ENCODE measurements at regions not wholly inside any gene's neighbourhood (a gene's known extent, or its start where the extent isn't known, plus 50 kb on each side); places are given as distances from the start of the nearest gene placed in this dataset.

DNA sequence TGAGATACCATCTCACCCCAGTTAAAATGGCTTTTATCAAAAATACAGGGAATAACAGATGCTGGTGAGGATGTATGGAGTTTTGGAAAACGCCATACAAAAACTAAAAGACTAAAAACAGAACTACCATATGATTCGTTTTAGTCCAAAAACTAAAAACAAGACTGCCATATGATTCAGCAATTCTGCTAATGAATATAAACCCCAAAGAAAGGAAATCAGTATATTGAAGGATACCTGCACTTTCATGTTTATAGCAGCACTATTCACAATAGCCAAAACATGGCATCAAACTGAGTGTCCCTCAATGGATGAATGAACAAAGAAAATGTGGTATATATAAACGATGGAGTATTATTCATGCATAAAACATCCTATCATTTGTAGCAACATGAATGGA, 224.4 kb upstream of the MC4R start:
- TF ChIP-seq, protein P1, sequence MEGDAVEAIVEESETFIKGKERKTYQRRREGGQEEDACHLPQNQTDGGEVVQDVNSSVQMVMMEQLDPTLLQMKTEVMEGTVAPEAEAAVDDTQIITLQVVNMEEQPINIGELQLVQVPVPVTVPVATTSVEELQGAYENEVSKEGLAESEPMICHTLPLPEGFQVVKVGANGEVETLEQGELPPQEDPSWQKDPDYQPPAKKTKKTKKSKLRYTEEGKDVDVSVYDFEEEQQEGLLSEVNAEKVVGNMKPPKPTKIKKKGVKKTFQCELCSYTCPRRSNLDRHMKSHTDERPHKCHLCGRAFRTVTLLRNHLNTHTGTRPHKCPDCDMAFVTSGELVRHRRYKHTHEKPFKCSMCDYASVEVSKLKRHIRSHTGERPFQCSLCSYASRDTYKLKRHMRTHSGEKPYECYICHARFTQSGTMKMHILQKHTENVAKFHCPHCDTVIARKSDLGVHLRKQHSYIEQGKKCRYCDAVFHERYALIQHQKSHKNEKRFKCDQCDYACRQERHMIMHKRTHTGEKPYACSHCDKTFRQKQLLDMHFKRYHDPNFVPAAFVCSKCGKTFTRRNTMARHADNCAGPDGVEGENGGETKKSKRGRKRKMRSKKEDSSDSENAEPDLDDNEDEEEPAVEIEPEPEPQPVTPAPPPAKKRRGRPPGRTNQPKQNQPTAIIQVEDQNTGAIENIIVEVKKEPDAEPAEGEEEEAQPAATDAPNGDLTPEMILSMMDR (IDR thresholded peaks at IDR 0.05; ENCODE audit: insufficient read depth, low read depth, low read length): no peak
- no peak for TF ChIP-seq EZH2 (IDR thresholded peaks at IDR 0.05; ENCODE audit: insufficient read depth, low read length)

All from astrocyte (in vitro differentiated cells and primary cell).